Parathyroid adenoma (tissue), 2 donors: ENCODE measurements at regions not wholly inside any gene's neighbourhood (a gene's known extent, or its start where the extent isn't known, plus 50 kb on each side); places are given as distances from the start of the nearest gene placed in this dataset.

Experiments
- H2AFZ ChIP-seq: fragments of 300-600 bp; sonication (generic); one replicate; pipeline ENCODE4 v1.7.0; 2017; ENCODE audit warnings: antibody characterized with exemption, mild to moderate bottlenecking
- H3K27ac ChIP-seq: fragments of 300-600 bp; sonication (generic); one replicate; pipeline ENCODE4 v1.7.0; 2017
- H3K27me3 ChIP-seq: fragments of 300-600 bp; sonication (generic); one replicate; pipeline ENCODE4 v1.7.0; 2017; ENCODE audit warnings: low read length; ENCODE audit not compliant: control insufficient read depth, insufficient read depth
- H3K36me3 ChIP-seq: fragments of 300-600 bp; sonication (generic); one replicate; pipeline ENCODE4 v1.7.0; 2017; ENCODE audit warnings: low read length; ENCODE audit not compliant: control insufficient read depth, insufficient read depth
- H3K4me1 ChIP-seq: fragments of 300-600 bp; sonication (generic); one replicate; pipeline ENCODE4 v1.7.0; 2017; ENCODE audit warnings: control low read depth
- H3K4me2 ChIP-seq: fragments of 300-600 bp; sonication (generic); one replicate; pipeline ENCODE4 v1.7.0; 2017; ENCODE audit warnings: low read length
- H3K4me3 ChIP-seq: fragments of 300-600 bp; sonication (generic); one replicate; pipeline ENCODE4 v1.7.0; 2017; ENCODE audit warnings: low read depth, low read length
- H3K79me2 ChIP-seq: fragments of 300-600 bp; sonication (generic); one replicate; pipeline ENCODE4 v1.7.0; 2017; ENCODE audit warnings: control low read depth
- H3K9ac ChIP-seq: fragments of 300-600 bp; sonication (generic); one replicate; pipeline ENCODE4 v1.7.0; 2017; ENCODE audit warnings: mild to moderate bottlenecking
- H3K9me3 ChIP-seq: fragments of 300-600 bp; sonication (generic); one replicate; pipeline ENCODE4 v1.7.0; 2017; ENCODE audit warnings: low read length; ENCODE audit not compliant: control insufficient read depth
- TF ChIP-seq, protein P1 (sequence below): fragments of 300-600 bp; sonication (generic); IDR thresholded peaks from one replicate; pipeline ENCODE4 v1.7.0; 2017; ENCODE audit warnings: antibody characterized with exemption, mild to moderate bottlenecking
- donor health status: primary hyperparathyroidism.

DNA sequence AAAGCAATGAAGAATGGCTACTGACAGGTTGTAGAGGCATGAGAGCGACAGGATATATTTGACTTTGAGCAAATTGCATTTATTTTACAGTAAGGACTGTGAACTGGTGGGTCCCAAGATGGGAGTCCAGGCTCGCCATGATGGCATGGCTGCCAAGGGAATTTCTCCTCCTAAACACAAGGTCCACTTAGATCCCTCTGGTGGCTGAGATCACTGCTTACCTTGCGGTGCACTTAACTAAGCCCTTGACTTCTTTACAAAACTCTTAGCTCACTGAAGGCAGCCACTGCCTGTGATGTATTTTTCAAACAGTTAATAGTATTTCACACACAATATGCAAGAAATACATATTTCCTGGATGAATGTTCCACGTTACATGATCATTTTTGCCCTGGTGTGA is 50.3 kb upstream of the SORBS2 start:
- no peaks in the 10 kb centered on the region for H3K36me3 ChIP-seq
- H3K9me3 ChIP-seq, result no peaks in the 10 kb centered on the region
- H3K9ac ChIP-seq, result no peak overlapping the region
- no peaks in the 10 kb centered on the region for H3K79me2 ChIP-seq
- no peaks in the 10 kb centered on the region for H3K4me1 ChIP-seq
- no peaks in the 10 kb centered on the region for H3K27me3 ChIP-seq
- no peak overlapping the region for H3K4me2 ChIP-seq
- TF ChIP-seq, protein P1, sequence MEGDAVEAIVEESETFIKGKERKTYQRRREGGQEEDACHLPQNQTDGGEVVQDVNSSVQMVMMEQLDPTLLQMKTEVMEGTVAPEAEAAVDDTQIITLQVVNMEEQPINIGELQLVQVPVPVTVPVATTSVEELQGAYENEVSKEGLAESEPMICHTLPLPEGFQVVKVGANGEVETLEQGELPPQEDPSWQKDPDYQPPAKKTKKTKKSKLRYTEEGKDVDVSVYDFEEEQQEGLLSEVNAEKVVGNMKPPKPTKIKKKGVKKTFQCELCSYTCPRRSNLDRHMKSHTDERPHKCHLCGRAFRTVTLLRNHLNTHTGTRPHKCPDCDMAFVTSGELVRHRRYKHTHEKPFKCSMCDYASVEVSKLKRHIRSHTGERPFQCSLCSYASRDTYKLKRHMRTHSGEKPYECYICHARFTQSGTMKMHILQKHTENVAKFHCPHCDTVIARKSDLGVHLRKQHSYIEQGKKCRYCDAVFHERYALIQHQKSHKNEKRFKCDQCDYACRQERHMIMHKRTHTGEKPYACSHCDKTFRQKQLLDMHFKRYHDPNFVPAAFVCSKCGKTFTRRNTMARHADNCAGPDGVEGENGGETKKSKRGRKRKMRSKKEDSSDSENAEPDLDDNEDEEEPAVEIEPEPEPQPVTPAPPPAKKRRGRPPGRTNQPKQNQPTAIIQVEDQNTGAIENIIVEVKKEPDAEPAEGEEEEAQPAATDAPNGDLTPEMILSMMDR, result no peak
- H2AFZ ChIP-seq, result no peak overlapping the region
- no peak overlapping the region for H3K27ac ChIP-seq
- H3K4me3 ChIP-seq, result no peak overlapping the region

DNA sequence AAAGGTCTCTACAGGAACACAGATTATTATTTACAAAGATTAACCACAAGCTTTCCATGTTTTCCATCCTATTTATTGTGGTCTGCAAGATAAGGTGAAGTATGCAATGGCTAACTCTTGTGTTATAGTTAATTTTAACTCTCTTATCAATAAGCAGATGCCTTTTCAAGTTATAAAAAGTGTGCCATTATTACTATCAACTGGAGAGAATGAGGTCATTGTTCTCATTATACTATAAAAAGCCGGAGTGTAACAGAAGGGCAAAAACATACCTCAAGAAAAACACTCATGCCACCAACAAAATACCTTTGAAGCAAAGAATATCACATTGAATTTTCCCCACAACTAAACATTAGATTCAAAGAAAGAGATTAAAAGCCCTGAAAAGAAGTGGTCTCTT is 52.0 kb upstream of the SORBS2 start:
- Histone ChIP-seq H3K9ac (no peak overlapping the region), H3K27ac (no peak overlapping the region)
- TF ChIP-seq, protein P1, result no peak

DNA sequence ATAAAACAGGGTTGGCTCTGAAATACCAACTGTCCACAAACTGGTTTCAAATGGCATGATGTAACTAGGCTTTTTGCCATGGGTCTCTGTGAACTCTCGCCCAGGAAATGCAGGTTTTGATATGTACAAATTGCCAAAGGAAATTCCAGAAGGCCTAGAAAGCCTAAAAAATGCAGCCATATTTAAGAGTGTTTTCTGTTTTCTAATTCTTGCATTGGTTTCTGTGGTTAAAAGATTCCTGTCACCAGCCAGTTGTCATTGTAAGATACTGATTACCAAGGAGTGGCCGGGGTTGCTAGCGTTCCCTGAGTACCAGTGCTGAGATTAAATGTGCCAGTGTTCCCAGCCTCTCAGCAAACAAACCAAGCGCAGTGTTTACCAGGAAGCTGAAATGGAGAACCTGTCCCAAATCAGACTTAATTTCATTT is 53.9 kb upstream of the SORBS2 start:
- Histone ChIP-seq H2AFZ (peak overlapping the region; percentile 68), H3K4me3 (no peak overlapping the region), H3K27ac (no peak overlapping the region), H3K9me3 (no peaks in the 10 kb centered on the region), H3K4me1 (no peaks in the 10 kb centered on the region), H3K79me2 (no peaks in the 10 kb centered on the region), H3K36me3 (no peaks in the 10 kb centered on the region), H3K27me3 (no peaks in the 10 kb centered on the region), H3K9ac (no peak overlapping the region), H3K4me2 (no peak overlapping the region)
- TF ChIP-seq, protein P1, result no peak

More for the DNA sequence above, 52.0 kb upstream of the SORBS2 start:
- Histone ChIP-seq H2AFZ (no peak overlapping the region), H3K27me3 (no peaks in the 10 kb centered on the region), H3K4me2 (no peak overlapping the region), H3K4me3 (no peak overlapping the region), H3K4me1 (no peaks in the 10 kb centered on the region), H3K79me2 (no peaks in the 10 kb centered on the region), H3K9me3 (no peaks in the 10 kb centered on the region), H3K36me3 (no peaks in the 10 kb centered on the region)

DNA sequence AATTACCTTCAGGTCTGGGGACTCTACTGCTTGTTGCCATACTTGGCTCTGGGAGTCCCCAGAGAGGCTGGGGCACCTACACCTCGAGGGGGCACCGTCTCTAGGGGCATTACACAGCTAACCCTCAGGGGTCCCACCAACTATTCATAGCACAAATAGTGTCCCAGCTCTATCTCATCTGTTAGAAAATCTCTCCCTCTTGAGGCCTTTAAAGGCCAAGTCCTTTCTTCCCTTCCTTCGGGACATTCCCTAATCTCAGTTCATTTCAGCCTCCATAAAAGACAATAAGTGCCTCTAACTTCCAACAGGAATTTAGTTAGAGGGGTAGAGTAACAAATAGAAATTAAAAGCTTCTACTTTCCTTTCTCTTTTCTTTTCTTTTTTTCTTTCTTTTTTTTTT is 55.8 kb upstream of the SORBS2 start:
- Histone ChIP-seq H3K79me2 (no peaks in the 10 kb centered on the region), H3K4me2 (no peak overlapping the region), H3K27me3 (no peaks in the 10 kb centered on the region), H3K27ac (no peak overlapping the region), H3K4me3 (no peak overlapping the region), H3K4me1 (no peaks in the 10 kb centered on the region), H3K9me3 (no peaks in the 10 kb centered on the region), H2AFZ (no peak overlapping the region), H3K9ac (no peak overlapping the region), H3K36me3 (no peaks in the 10 kb centered on the region)
- TF ChIP-seq, protein P1, result no peak

DNA sequence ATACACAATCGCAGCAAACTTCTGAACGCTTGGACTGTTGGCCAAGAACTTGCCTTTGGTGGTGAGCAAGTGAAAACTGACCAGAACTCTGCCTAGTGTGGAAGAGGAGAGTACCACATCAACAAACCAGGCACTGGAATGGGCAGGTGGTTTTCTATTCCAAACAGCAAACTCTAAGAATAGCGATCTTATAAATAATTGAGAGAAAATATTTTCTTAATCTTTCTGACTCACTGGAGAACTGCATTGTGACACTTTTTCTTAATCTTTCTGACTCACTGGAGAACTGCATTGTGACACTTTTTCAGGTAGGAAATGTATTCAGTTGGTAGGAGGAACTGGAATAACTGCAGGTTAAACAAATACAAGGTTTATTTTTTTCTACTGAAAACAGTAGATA is 57.0 kb upstream of the SORBS2 start:
- Histone ChIP-seq H3K79me2 (no peaks in the 10 kb centered on the region), H3K27ac (no peak overlapping the region), H2AFZ (no peak overlapping the region), H3K4me1 (no peaks in the 10 kb centered on the region), H3K27me3 (no peaks in the 10 kb centered on the region), H3K4me3 (no peak overlapping the region), H3K9me3 (no peaks in the 10 kb centered on the region), H3K36me3 (no peaks in the 10 kb centered on the region), H3K4me2 (no peak overlapping the region), H3K9ac (no peak overlapping the region)
- TF ChIP-seq, protein P1, result no peak
